ENCODE measurements at regions not wholly inside any gene's neighbourhood (a gene's known extent, or its start where the extent isn't known, plus 50 kb on each side); places are given as distances from the start of the nearest gene placed in this dataset.

- Histone ChIP-seq H3K9me2 (ENCODE audit: insufficient read depth) (no peaks in the 10 kb centered on the region), H2AFZ (peak overlapping the region; percentile 82; the same call in 1 of the 2 replicates), H3K9me3 (ENCODE audit: low read depth) (no peaks in the 10 kb centered on the region), H3K9ac (no peak overlapping the region), H3K4me3 (no peak overlapping the region), H3K4me1 (ENCODE audit: insufficient read depth) (peaks cover 41% of the 10 kb centered on the region), H3F3A (ENCODE audit: insufficient read depth) (peaks cover 26% of the 10 kb centered on the region), H3K4me2 (ENCODE audit: unreplicated experiment) (no peak overlapping the region), H3K79me2 (ENCODE audit: insufficient read depth) (no peaks in the 10 kb centered on the region), H4K20me1 (ENCODE audit: insufficient read depth) (no peaks in the 10 kb centered on the region), H3K27ac (no peak overlapping the region), H3K36me3 (ENCODE audit: low read depth) (no peaks in the 10 kb centered on the region), H3K27me3 (replicated peaks; ENCODE audit: insufficient read depth) (no peaks in the 10 kb centered on the region)
- TF ChIP-seq EZH2 (IDR thresholded peaks at IDR 0.05; ENCODE audit: insufficient read depth, poor library complexity, severe bottlenecking) (no peak), EZH2phosphoT487 (IDR thresholded peaks at IDR 0.05; ENCODE audit: insufficient read depth, low read depth) (no peak)
- 76 to 78% methylated on average over 9 of the region's 9 CpGs for WGBS, 2 experiments (ENCODE audit: low coverage in 1 of 2, low lambda C conversion rate in 2 of 2, missing lambda C conversion rate in 2 of 2)
- in situ Hi-C loops (cut with MboI) = no loop called here
- peak; percentile 29 for DNase-seq
Measured at GRCh38 chr20:53870426-53871315, 199.7 kb downstream of the BCAS1 start.

GRCh38 chr20:53869466-53870258 lies 200.7 kb downstream of the BCAS1 start:
- H3K4me1 ChIP-seq (ENCODE audit: insufficient read depth) = peaks cover 50% of the 10 kb centered on the region
- H2AFZ ChIP-seq = peak overlapping the region; percentile 82
- DNase-seq = peak; percentile 83
- H3F3A ChIP-seq (ENCODE audit: insufficient read depth) = peaks cover 35% of the 10 kb centered on the region
- H3K36me3 ChIP-seq (ENCODE audit: low read depth) = no peaks in the 10 kb centered on the region
- WGBS, 2 experiments (ENCODE audit: low coverage in 1 of 2, low lambda C conversion rate in 2 of 2, missing lambda C conversion rate in 2 of 2) = 23 to 29% methylated on average over 8 of the region's 8 CpGs
- peak overlapping the region; percentile 57 for H3K4me2 ChIP-seq (ENCODE audit: unreplicated experiment)
- H3K27me3 ChIP-seq (replicated peaks; ENCODE audit: insufficient read depth) = no peaks in the 10 kb centered on the region
- TF ChIP-seq EZH2phosphoT487 (IDR thresholded peaks at IDR 0.05; ENCODE audit: insufficient read depth, low read depth) = no peak
- TF ChIP-seq EZH2 (IDR thresholded peaks at IDR 0.05; ENCODE audit: insufficient read depth, poor library complexity, severe bottlenecking) = no peak
- H3K4me3 ChIP-seq = no peak overlapping the region
- H3K9ac ChIP-seq = peak overlapping the region; percentile 45
- H3K27ac ChIP-seq = peak overlapping the region; percentile 45
- no peaks in the 10 kb centered on the region for H3K79me2 ChIP-seq (ENCODE audit: insufficient read depth)
- H4K20me1 ChIP-seq (ENCODE audit: insufficient read depth) = no peaks in the 10 kb centered on the region
- in situ Hi-C loops (cut with MboI) = no loop called here
- no peaks in the 10 kb centered on the region for H3K9me2 ChIP-seq (ENCODE audit: insufficient read depth)
- no peaks in the 10 kb centered on the region for H3K9me3 ChIP-seq (ENCODE audit: low read depth)

GRCh38 chr20:53867741-53868351 lies 202.5 kb downstream of the BCAS1 start:
- H3K27ac ChIP-seq = no peak overlapping the region

More at GRCh38 chr20:53867741-53868351, 202.5 kb downstream of the BCAS1 start:
- no peak for DNase-seq
- in situ Hi-C loops (cut with MboI) = no loop called here
- H3F3A ChIP-seq (ENCODE audit: insufficient read depth) = peaks cover 34% of the 10 kb centered on the region
- H3K36me3 ChIP-seq (ENCODE audit: low read depth) = no peaks in the 10 kb centered on the region
- H4K20me1 ChIP-seq (ENCODE audit: insufficient read depth) = no peaks in the 10 kb centered on the region
- no peak overlapping the region for H3K4me3 ChIP-seq
- no peak overlapping the region for H3K4me2 ChIP-seq (ENCODE audit: unreplicated experiment)
- peaks cover 47% of the 10 kb centered on the region for H3K4me1 ChIP-seq (ENCODE audit: insufficient read depth)
- H3K9ac ChIP-seq = no peak overlapping the region
- H2AFZ ChIP-seq = peak overlapping the region; percentile 69; the same call in 1 of the 2 replicates
- no peaks in the 10 kb centered on the region for H3K27me3 ChIP-seq (replicated peaks; ENCODE audit: insufficient read depth)
- H3K9me3 ChIP-seq (ENCODE audit: low read depth) = no peaks in the 10 kb centered on the region
- WGBS, 2 experiments (ENCODE audit: low coverage in 1 of 2, low lambda C conversion rate in 2 of 2, missing lambda C conversion rate in 2 of 2) = 97 to 98% methylated on average over 6 of the region's 6 CpGs
- no peak for TF ChIP-seq EZH2 (IDR thresholded peaks at IDR 0.05; ENCODE audit: insufficient read depth, poor library complexity, severe bottlenecking)
- no peak for TF ChIP-seq EZH2phosphoT487 (IDR thresholded peaks at IDR 0.05; ENCODE audit: insufficient read depth, low read depth)
- no peaks in the 10 kb centered on the region for H3K79me2 ChIP-seq (ENCODE audit: insufficient read depth)
- H3K9me2 ChIP-seq (ENCODE audit: insufficient read depth) = no peaks in the 10 kb centered on the region
